GM12878 (cell line): ENCODE measurements at regions not wholly inside any gene's neighbourhood (a gene's known extent, or its start where the extent isn't known, plus 50 kb on each side); places are given as distances from the start of the nearest gene placed in this dataset.

ENCODE experiments used
- BHLHE40 ChIP-seq, 2 experiments: fragments of 450-650 bp in 1 of 2; IDR thresholded peaks; 2 replicates each; pipeline ENCODE4 v1.6.1; 2011 to 2017; ENCODE audit warnings: low read depth in 2 of 2, borderline replicate concordance in 1 of 2, improper control_type of control experiment in 1 of 2, low read length in 1 of 2, mild to moderate bottlenecking in 1 of 2
- CTCF ChIP-seq, 3 experiments: IDR thresholded peaks in 2 of 3; conservative IDR thresholded peaks in 1 of 3; 2 replicates each; pipeline ENCODE4 v1.5.1; 2011; ENCODE audit warnings: low read depth in 3 of 3, low read length in 3 of 3, mild to moderate bottlenecking in 3 of 3, control low read depth in 2 of 3, moderate library complexity in 2 of 3, inconsistent platforms in 1 of 3, mixed read lengths in 1 of 3; ENCODE audit not compliant: control insufficient read depth in 2 of 3, insufficient read depth in 1 of 3; ENCODE audit errors: extremely low read depth in 1 of 3
- EGR1 ChIP-seq, 2 experiments: IDR thresholded peaks; 1 replicate in 1 of 2; 2 replicates in 1 of 2; pipeline ENCODE4 v1.6.1; 2011 to 2012; ENCODE audit warnings: low read depth in 2 of 2, low read length in 2 of 2, borderline replicate concordance in 1 of 2, mild to moderate bottlenecking in 1 of 2, moderate library complexity in 1 of 2
- FOXM1 ChIP-seq: IDR thresholded peaks from 2 replicates; pipeline ENCODE4 v1.6.1; 2012; ENCODE audit warnings: low read depth, mild to moderate bottlenecking, inconsistent platforms, low read length, moderate library complexity
- HDAC6 ChIP-seq: fragments of 200-600 bp; sonication (generic); IDR thresholded peaks from one replicate; pipeline ENCODE4 v1.8.0; 2017; ENCODE audit warnings: antibody characterized with exemption; ENCODE audit not compliant: unreplicated experiment
- HSF1 ChIP-seq: fragments of 150-350 bp; IDR thresholded peaks from 2 replicates; pipeline ENCODE4 v1.6.1; 2014; ENCODE audit warnings: mild to moderate bottlenecking, low read depth, low read length
- KAT2A ChIP-seq: conservative IDR thresholded peaks from 2 replicates; pipeline ENCODE4 v1.6.1; 2011; ENCODE audit warnings: low read depth, low read length; ENCODE audit not compliant: control insufficient read depth
- MXI1 ChIP-seq: fragments of 150-350 bp; IDR thresholded peaks from 2 replicates; pipeline ENCODE4 v1.6.1; 2011; ENCODE audit warnings: low read depth, mild to moderate bottlenecking, inconsistent platforms, low read length, improper control_type of control experiment
- RELA ChIP-seq: fragments of 450-650 bp; IDR thresholded peaks from 2 replicates; pipeline ENCODE4 v1.8.0; 2014; ENCODE audit warnings: borderline replicate concordance; ENCODE audit not compliant: partially characterized antibody
- REST ChIP-seq: IDR thresholded peaks from 2 replicates; pipeline ENCODE4 v1.6.1; 2012; ENCODE audit warnings: mild to moderate bottlenecking, low read depth, low read length
- RFX5 ChIP-seq: IDR thresholded peaks from 2 replicates; pipeline ENCODE4 v1.6.1; 2011; ENCODE audit warnings: low read depth, low read length, improper control_type of control experiment
- SKIL ChIP-seq: fragments of 450-650 bp; IDR thresholded peaks from 2 replicates; pipeline ENCODE4 v1.6.1; 2017; ENCODE audit warnings: mild to moderate bottlenecking, low read depth, inconsistent platforms; ENCODE audit not compliant: poor library complexity, severe bottlenecking
- USF1 ChIP-seq: IDR thresholded peaks from 2 replicates; pipeline ENCODE4 v1.6.1; 2011; ENCODE audit warnings: borderline replicate concordance, low read depth, mild to moderate bottlenecking, moderate library complexity, mixed read lengths, low read length; ENCODE audit not compliant: insufficient read depth; ENCODE audit errors: extremely low read length
- ZNF687 ChIP-seq: fragments of 450-650 bp; IDR thresholded peaks from 2 replicates; pipeline ENCODE4 v1.6.1; 2017; ENCODE audit warnings: mild to moderate bottlenecking, moderate library complexity

GRCh38 chr2:128520791-128521190 lies 202.1 kb upstream of the HS6ST1 start:
- TF ChIP-seq CTCF (IDR thresholded peaks at IDR 0.05 in 2 of 3, conservative IDR thresholded peaks at IDR 0.05 in 1 of 3; ENCODE audit: control insufficient read depth in 2 of 3, extremely low read depth in 1 of 3, insufficient read depth in 1 of 3, low read depth in 3 of 3, low read length in 3 of 3) = no peak
- TF ChIP-seq ZNF687 = no peak
- TF ChIP-seq USF1 = no peak
- no peak for TF ChIP-seq HDAC6
- TF ChIP-seq KAT2A = no peak
- no peak for TF ChIP-seq HSF1
- TF ChIP-seq BHLHE40 (IDR thresholded peaks at IDR 0.05; ENCODE audit: borderline replicate concordance in 1 of 2, low read depth in 2 of 2, low read length in 1 of 2) = peak in 1 of 2 experiments; percentile 41; a peak in 1 of 4 replicates
- no peak for TF ChIP-seq MXI1
- TF ChIP-seq RFX5 = no peak
- no peak for TF ChIP-seq SKIL
- 0 out of 2 replicates have a peak, but pooled peaks have one; percentile 13 for TF ChIP-seq FOXM1
- no peak for TF ChIP-seq REST
- TF ChIP-seq RELA = no peak
- TF ChIP-seq EGR1 (IDR thresholded peaks at IDR 0.05; ENCODE audit: borderline replicate concordance in 1 of 2, low read depth in 2 of 2, low read length in 2 of 2) = no peak
